NCI-H2107 treated with DMSO at 0.1 percent for 48 hours (cell line): ENCODE measurements at regions not wholly inside any gene's neighbourhood (a gene's known extent, or its start where the extent isn't known, plus 50 kb on each side); places are given as distances from the start of the nearest gene placed in this dataset.

Experiments
- DNase-seq: peaks from one replicate; lab custom pipeline; 2025; ENCODE audit not compliant: unreplicated experiment; lab: John Stamatoyannopoulos, UW

- DNase-seq = no peak
Measured at GRCh38 chr12:127263621-127264020, 1003.3 kb upstream of the TMEM132C start.

GRCh38 chr12:127267128-127267527, 999.8 kb upstream of the TMEM132C start:
- no peak for DNase-seq

- no peak for DNase-seq
Measured at GRCh38 chr12:127268213-127268612, 998.8 kb upstream of the TMEM132C start.

GRCh38 chr12:127268706-127269425, 998.1 kb upstream of the TMEM132C start:
- no peak for DNase-seq

- no peak for DNase-seq
Measured at GRCh38 chr12:127270193-127270592, 996.8 kb upstream of the TMEM132C start.

GRCh38 chr12:127271776-127272175, 995.2 kb upstream of the TMEM132C start:
- DNase-seq = no peak

GRCh38 chr12:127272864-127273263, 994.1 kb upstream of the TMEM132C start:
- no peak for DNase-seq

- DNase-seq = no peak
Measured at GRCh38 chr12:127273626-127274025, 993.3 kb upstream of the TMEM132C start.

GRCh38 chr12:127275416-127275815, 991.6 kb upstream of the TMEM132C start:
- DNase-seq = no peak

GRCh38 chr12:127277882-127278281, 989.1 kb upstream of the TMEM132C start:
- no peak for DNase-seq

GRCh38 chr12:127278351-127278750, 988.6 kb upstream of the TMEM132C start:
- DNase-seq = no peak

- DNase-seq = no peak
Measured at GRCh38 chr12:127280393-127281275, 986.3 kb upstream of the TMEM132C start.

- no peak for DNase-seq
Measured at GRCh38 chr12:127282786-127283565, 984.0 kb upstream of the TMEM132C start.

- no peak for DNase-seq
Measured at GRCh38 chr12:127284021-127284420, 982.9 kb upstream of the TMEM132C start.

GRCh38 chr12:127284870-127285431, 982.0 kb upstream of the TMEM132C start:
- no peak for DNase-seq

- DNase-seq = no peak
Measured at GRCh38 chr12:127286281-127286680, 980.7 kb upstream of the TMEM132C start.

GRCh38 chr12:127287256-127287655, 979.7 kb upstream of the TMEM132C start:
- no peak for DNase-seq

- DNase-seq = no peak
Measured at GRCh38 chr12:127290251-127290650, 976.7 kb upstream of the TMEM132C start.

GRCh38 chr12:127292736-127293135, 974.2 kb upstream of the TMEM132C start:
- no peak for DNase-seq

- DNase-seq = no peak
Measured at GRCh38 chr12:127293507-127294310, 973.3 kb upstream of the TMEM132C start.
